Spleen (tissue), 11 donors: ENCODE measurements at regions not wholly inside any gene's neighbourhood (a gene's known extent, or its start where the extent isn't known, plus 50 kb on each side); places are given as distances from the start of the nearest gene placed in this dataset.
A peak's percentile ranks its signal among the peaks of the same experiment; 100 is the strongest.

Experiments used
- DNase-seq: peaks from one replicate; pipeline ENCODE4 v3.0.0-alpha.2; 2020
- H3K27ac ChIP-seq, 8 donors: fragments of 200-600 bp; sonication (generic) in 7 of 8; 1 replicate in 4 of 8; 2 replicates in 4 of 8; pipeline versions ENCODE4 v1.5.0 to v1.8.0; 2016 to 2021; ENCODE audit warnings: inconsistent platforms in 4 of 8, mild to moderate bottlenecking in 4 of 8, moderate library complexity in 1 of 8
- H3K27me3 ChIP-seq, 7 donors: fragments of 200-600 bp; sonication (generic) in 6 of 7; replicated peaks in 1 of 7; 1 replicate in 4 of 7; 2 replicates in 3 of 7; pipeline versions ENCODE4 v1.5.0 to v1.8.0; 2016 to 2021; ENCODE audit warnings: inconsistent platforms in 3 of 7, mild to moderate bottlenecking in 1 of 7
- H3K36me3 ChIP-seq, 6 donors: fragments of 200-600 bp; sonication (generic) in 5 of 6; 1 replicate in 4 of 6; 2 replicates in 2 of 6; pipeline versions ENCODE4 v1.5.0 to v1.8.0; 2016 to 2021; ENCODE audit warnings: inconsistent platforms in 2 of 6
- H3K4me1 ChIP-seq, 6 donors: fragments of 200-600 bp; sonication (generic) in 5 of 6; 1 replicate in 3 of 6; 2 replicates in 3 of 6; pipeline versions ENCODE4 v1.5.0 to v1.8.0; 2016 to 2021; ENCODE audit warnings: inconsistent platforms in 3 of 6
- H3K4me3 ChIP-seq, 8 donors: fragments of 200-600 bp; sonication (generic) in 7 of 8; 1 replicate in 4 of 8; 2 replicates in 4 of 8; pipeline versions ENCODE4 v1.5.0 to v1.8.0; 2016 to 2021; ENCODE audit warnings: inconsistent platforms in 4 of 8, mild to moderate bottlenecking in 4 of 8, moderate library complexity in 2 of 8
- H3K9me3 ChIP-seq, 8 donors: fragments of 200-600 bp; sonication (generic) in 7 of 8; 1 replicate in 4 of 8; 2 replicates in 4 of 8; pipeline versions ENCODE4 v1.5.0 to v1.8.0; 2016 to 2021; ENCODE audit warnings: inconsistent platforms in 4 of 8
- CTCF ChIP-seq, 11 experiments: fragments of 200-600 bp in 7 of 11; fragments of 450-650 bp in 4 of 11; sonication (generic) in 4 of 11; IDR thresholded peaks in 8 of 11; conservative IDR thresholded peaks in 3 of 11; 1 replicate in 7 of 11; 2 replicates in 4 of 11; pipeline versions ENCODE4 v1.4.0 to v1.8.0; 2016 to 2021; ENCODE audit warnings: antibody characterized with exemption in 11 of 11, inconsistent platforms in 4 of 11, mild to moderate bottlenecking in 1 of 11
- POLR2A ChIP-seq, 3 donors: fragments of 450-650 bp; IDR thresholded peaks; one replicate each; pipeline ENCODE4 v1.5.1; 2017; ENCODE audit warnings: antibody characterized with exemption in 3 of 3, mild to moderate bottlenecking in 1 of 3
- POLR2AphosphoS5 ChIP-seq, 3 donors: sonication (generic); formaldehyde crosslinking; IDR thresholded peaks; one replicate each; pipeline ENCODE4 v1.5.1; 2017; ENCODE audit warnings: antibody characterized with exemption in 3 of 3
- WGBS, 5 donors: extraction: QIAGEN DNeasy Blood & Tissue Kit in 3 of 5; methylation state at CpG; one replicate each; pipeline versions ENCODE4 v1.1.5 to v1.1.7; 2013 to 2018; 5-methylcytosine and 5-hydroxymethylcytosine counted together
- intact Hi-C: fragments of 100-400 bp; cut with DNase I; formaldehyde crosslinking; loops from one replicate; pipeline ENCODE4 v1.15.0; 2023; ENCODE audit warnings: low total_unique reads
- donor health status: healthy with polysubstance abuse.
- donor health status: DM: no; HTN: no; CAD: no; lungs with moderate emphysema.
- donor health status: DM: no; HTN: no; CAD: no.
- donor health status: Bipolar disorder and iron deficiency.
- donor health status: healthy.
- donor health status: DM: no; HTN: no; CAD: no.
- donor health status: DM: yes; HTN: yes; CAD: no.

GRCh38 chr4:22969287-22969896 is 276.7 kb downstream of the GBA3 start:
- H3K27me3 ChIP-seq = no peaks in the 10 kb centered on the region
- no peak overlapping the region for H3K27ac ChIP-seq
- TF ChIP-seq CTCF (IDR thresholded peaks at IDR 0.05 in 8 of 11, conservative IDR thresholded peaks at IDR 0.05 in 3 of 11) (no peak), POLR2A (IDR thresholded peaks at IDR 0.05) (no peak), POLR2AphosphoS5 (IDR thresholded peaks at IDR 0.05) (no peak)
- peaks cover 0 to 28% (median 22%) of the 10 kb centered on the region in 8 donors for H3K9me3 ChIP-seq
- intact Hi-C loops = no loop called here
- no peak for DNase-seq
- no peak overlapping the region for H3K4me3 ChIP-seq
- no peaks in the 10 kb centered on the region for H3K36me3 ChIP-seq
- 79 to 85% (median 84%) methylated on average over 4 of the region's 4 CpGs for WGBS, 5 donors
- no peaks in the 10 kb centered on the region for H3K4me1 ChIP-seq

GRCh38 chr4:22962295-22962694 is 269.6 kb downstream of the GBA3 start:
- TF ChIP-seq POLR2AphosphoS5 (IDR thresholded peaks at IDR 0.05) (no peak), CTCF (IDR thresholded peaks at IDR 0.05 in 8 of 11, conservative IDR thresholded peaks at IDR 0.05 in 3 of 11) (peak in 1 of 11 experiments; percentile 25)
- Histone ChIP-seq H3K27me3 (no peaks in the 10 kb centered on the region), H3K9me3 (peaks cover 0 to 4% (median 0%) of the 10 kb centered on the region in 8 donors), H3K4me3 (no peak overlapping the region), H3K27ac (no peak overlapping the region), H3K36me3 (no peaks in the 10 kb centered on the region), H3K4me1 (no peaks in the 10 kb centered on the region)
- no peak for DNase-seq
- WGBS, 5 donors = 28 to 35% (median 32%) methylated on average over 4 of the region's 4 CpGs
- intact Hi-C loops = no loop called here

- no peak for TF ChIP-seq POLR2AphosphoS5 (IDR thresholded peaks at IDR 0.05)
- no peak overlapping the region for H3K27ac ChIP-seq
- no peaks in the 10 kb centered on the region for H3K4me1 ChIP-seq
- no peaks in the 10 kb centered on the region for H3K27me3 ChIP-seq
- H3K9me3 ChIP-seq = peaks cover 0 to 4% (median 0%) of the 10 kb centered on the region in 8 donors
- 52 to 87% (median 63%) methylated on average over 3 of the region's 3 CpGs for WGBS, 5 donors
- no peak overlapping the region for H3K4me3 ChIP-seq
- no peaks in the 10 kb centered on the region for H3K36me3 ChIP-seq
- DNase-seq = no peak
- intact Hi-C loops = no loop called here
Observed at GRCh38 chr4:22959483-22959882, 266.7 kb downstream of the GBA3 start.

GRCh38 chr4:22957774-22958309 is 265.1 kb downstream of the GBA3 start:
- H3K9me3 ChIP-seq = no peaks in the 10 kb centered on the region
- H3K36me3 ChIP-seq = no peaks in the 10 kb centered on the region
- no peaks in the 10 kb centered on the region for H3K4me1 ChIP-seq
- no peak for TF ChIP-seq POLR2A (IDR thresholded peaks at IDR 0.05)
- TF ChIP-seq CTCF (IDR thresholded peaks at IDR 0.05 in 8 of 11, conservative IDR thresholded peaks at IDR 0.05 in 3 of 11) = no peak
- TF ChIP-seq POLR2AphosphoS5 (IDR thresholded peaks at IDR 0.05) = no peak
- DNase-seq = no peak
- H3K27me3 ChIP-seq = no peaks in the 10 kb centered on the region
- no peak overlapping the region for H3K27ac ChIP-seq
- intact Hi-C loops = no loop called here
- WGBS, 5 donors = 50 to 83% (median 63%) methylated on average over 1 of the region's 1 CpG
- H3K4me3 ChIP-seq = no peak overlapping the region
